Endothelial cell of umbilical vein (primary cell): ENCODE measurements at regions not wholly inside any gene's neighbourhood (a gene's known extent, or its start where the extent isn't known, plus 50 kb on each side); places are given as distances from the start of the nearest gene placed in this dataset.

ENCODE experiments used
- BruUV-seq: library from RNA; stranded (reverse); fragments of 400-500 nt; replicated peaks from 2 replicates; lab custom pipeline; 2021; lab: Mats Ljungman, UMichigan
- CTCF ChIA-PET: fragments of 300-600, 350-600 bp; sonication (Branson Sonifier 250); formaldehyde crosslinking; loops from one replicate; lab custom pipeline; 2021; ENCODE audit warnings: antibody characterized with exemption, inconsistent platforms; lab: Charles Lee
- POLR2A ChIA-PET: fragments of 300-600, 350-600 bp; sonication (Branson Sonifier 250); formaldehyde crosslinking; loops from one replicate; lab custom pipeline; 2021; ENCODE audit warnings: antibody characterized with exemption, inconsistent platforms; lab: Charles Lee
- DNase-seq: peaks from one replicate; pipeline ENCODE4 v3.0.0-alpha.2; 2011; ENCODE audit warnings: low read depth, low spot score
- FAIRE-seq: peaks from 2 replicates; lab custom pipeline; 2011; peaks lifted over from hg19 to GRCh38; lab: Jason Lieb, UNC
- H2AFZ ChIP-seq: 2 replicates; pipeline ENCODE4 v1.6.0; 2012; ENCODE audit warnings: low read depth, low read length, control low read depth, inconsistent platforms
- H3K27ac ChIP-seq: 2 replicates; pipeline ENCODE4 v1.5.1; 2011; ENCODE audit warnings: low read depth, mild to moderate bottlenecking, control low read depth, low read length, moderate library complexity; ENCODE audit not compliant: insufficient read depth
- H3K27me3 ChIP-seq, 2 experiments: 2 replicates each; pipeline versions ENCODE4 v1.6.0 to v1.6.1; 2011; ENCODE audit warnings: low read length in 2 of 2, mixed read lengths in 1 of 2; ENCODE audit not compliant: control insufficient read depth in 2 of 2, insufficient read depth in 2 of 2
- H3K36me3 ChIP-seq, 2 experiments: 2 replicates in 1 of 2; 3 replicates in 1 of 2; pipeline ENCODE4 v1.5.1; 2011; ENCODE audit warnings: low read length in 2 of 2, mild to moderate bottlenecking in 1 of 2, moderate library complexity in 1 of 2; ENCODE audit not compliant: control insufficient read depth in 2 of 2, insufficient read depth in 2 of 2; ENCODE audit errors: extremely low read depth in 1 of 2
- H3K4me1 ChIP-seq: 3 replicates; pipeline ENCODE4 v1.5.1; 2011; ENCODE audit warnings: mild to moderate bottlenecking, low read length; ENCODE audit not compliant: control insufficient read depth, insufficient read depth; ENCODE audit errors: extremely low read depth
- H3K4me2 ChIP-seq: 2 replicates; pipeline ENCODE4 v1.6.1; 2011; ENCODE audit warnings: low read length, control low read depth, mixed read lengths; ENCODE audit not compliant: insufficient read depth
- H3K4me3 ChIP-seq, 3 experiments: fragments of 200-600 bp in 1 of 3; sonication (generic), shearing (Covaris generic) in 1 of 3; replicated peaks in 1 of 3; 2 replicates each; pipeline ENCODE4 v1.5.1; 2011 to 2016; ENCODE audit warnings: control low read depth in 3 of 3, low read length in 3 of 3, mild to moderate bottlenecking in 2 of 3, inconsistent platforms in 1 of 3, low read depth in 1 of 3, moderate library complexity in 1 of 3; ENCODE audit not compliant: insufficient read depth in 1 of 3
- H3K79me2 ChIP-seq: 2 replicates; pipeline ENCODE4 v1.6.0; 2012; ENCODE audit warnings: low read length, inconsistent platforms; ENCODE audit not compliant: control insufficient read depth, insufficient read depth
- H3K9ac ChIP-seq: replicated peaks from 2 replicates; pipeline ENCODE3; 2011; ENCODE audit warnings: low read length, control low read depth; ENCODE audit not compliant: insufficient read depth; ENCODE audit errors: extremely low read depth
- H3K9me1 ChIP-seq: replicated peaks from 3 replicates; pipeline ENCODE4 v1.6.0; 2011; ENCODE audit warnings: mild to moderate bottlenecking, low read length; ENCODE audit not compliant: control insufficient read depth, insufficient read depth; ENCODE audit errors: extremely low read depth
- H3K9me3 ChIP-seq: replicated peaks from 2 replicates; pipeline ENCODE4 v1.5.1; 2012; ENCODE audit warnings: low read length, inconsistent platforms; ENCODE audit not compliant: control insufficient read depth, insufficient read depth
- H4K20me1 ChIP-seq: replicated peaks from 2 replicates; pipeline ENCODE3; 2011; ENCODE audit warnings: mild to moderate bottlenecking, low read length; ENCODE audit not compliant: control insufficient read depth, insufficient read depth; ENCODE audit errors: extremely low read depth
- EZH2 ChIP-seq: IDR thresholded peaks from 2 replicates; pipeline ENCODE4 v1.6.1; 2012; ENCODE audit warnings: borderline replicate concordance, low read depth, mild to moderate bottlenecking, moderate library complexity, low read length, inconsistent platforms; ENCODE audit not compliant: severe bottlenecking
- FOS ChIP-seq: IDR thresholded peaks from 2 replicates; pipeline ENCODE4 v1.6.1; 2011; ENCODE audit warnings: mild to moderate bottlenecking, low read length, moderate library complexity, borderline replicate concordance; ENCODE audit not compliant: insufficient read depth
- GATA2 ChIP-seq: IDR thresholded peaks from 2 replicates; pipeline ENCODE4 v1.7.0; 2011; ENCODE audit warnings: low read depth, mild to moderate bottlenecking, moderate library complexity, mixed read lengths, low read length; ENCODE audit not compliant: insufficient read length, insufficient read depth
- JUN ChIP-seq: IDR thresholded peaks from 2 replicates; pipeline ENCODE4 v1.6.1; 2011; ENCODE audit warnings: borderline replicate concordance, low read depth; ENCODE audit not compliant: insufficient read length, insufficient read depth
- MYC ChIP-seq: IDR thresholded peaks from one replicate; pipeline ENCODE4 v1.6.1; 2011; ENCODE audit warnings: mild to moderate bottlenecking, low read depth, low read length
- POLR2A ChIP-seq: IDR thresholded peaks from 2 replicates; pipeline ENCODE4 v1.6.1; 2012; ENCODE audit warnings: low read depth, mild to moderate bottlenecking, control low read depth, low read length
- POLR2AphosphoS5 ChIP-seq: IDR thresholded peaks from 2 replicates; pipeline ENCODE4 v1.6.1; 2012; ENCODE audit warnings: low read depth, mild to moderate bottlenecking, control low read depth, low read length, moderate library complexity; ENCODE audit not compliant: insufficient read depth
- dilution Hi-C: fragments of 300-500 bp; cut with MboI; formaldehyde crosslinking; loops from one replicate; pipeline ENCODE4 v1.15.0; 2019; ENCODE audit warnings: low sequenced_read_pairs; ENCODE audit not compliant: extremely low pct_ligation_motif_present
- intact Hi-C: fragments of 100-400 bp; cut with micrococcal nuclease; formaldehyde crosslinking; loops from one replicate; pipeline ENCODE4 v1.10.0; 2022
- TF ChIP-seq, protein P1 (sequence below): IDR thresholded peaks from 2 replicates; pipeline ENCODE4 v1.6.1; 2011; ENCODE audit not compliant: insufficient read depth, insufficient read length
- TF ChIP-seq, protein P2 (sequence below), 2 donors: IDR thresholded peaks; 1 replicate in 1 of 2; 2 replicates in 1 of 2; pipeline ENCODE4 v1.5.1; 2011; ENCODE audit warnings: low read length in 2 of 2, mild to moderate bottlenecking in 2 of 2, moderate library complexity in 2 of 2, control low read depth in 1 of 2, inconsistent platforms in 1 of 2, low read depth in 1 of 2; ENCODE audit not compliant: insufficient read depth in 1 of 2; ENCODE audit errors: extremely low read depth in 1 of 2

DNA sequence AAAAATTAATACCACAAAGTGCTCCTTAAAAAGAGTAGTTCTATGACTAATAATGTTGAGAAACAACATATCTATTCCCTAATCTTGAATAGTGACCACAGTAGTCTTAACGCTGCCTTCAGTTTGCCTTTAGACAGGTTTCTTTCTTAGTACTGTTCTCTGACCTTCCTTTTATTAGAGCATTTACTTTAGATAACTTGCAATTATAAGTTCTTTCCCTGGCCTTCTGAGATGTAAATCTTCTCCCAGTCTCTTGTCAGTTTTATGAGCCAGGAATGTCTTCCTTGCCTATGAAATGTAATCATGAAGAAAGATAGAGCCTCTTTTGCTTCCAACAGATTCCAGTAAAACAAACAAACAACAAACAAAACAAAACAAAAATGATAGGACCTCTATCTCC is 1119.8 kb upstream of the LRRTM3 start:
- FAIRE-seq, result no peak
- Histone ChIP-seq H3K9ac (no peak overlapping the region), H3K4me3 (no peak overlapping the region), H3K4me1 (no peaks in the 10 kb centered on the region), H3K27me3 (no peaks in the 10 kb centered on the region), H3K36me3 (no peaks in the 10 kb centered on the region), H3K9me1 (no peaks in the 10 kb centered on the region), H3K27ac (no peak overlapping the region), H3K79me2 (no peaks in the 10 kb centered on the region), H2AFZ (no peak overlapping the region), H4K20me1 (no peaks in the 10 kb centered on the region), H3K9me3 (no peaks in the 10 kb centered on the region), H3K4me2 (no peak overlapping the region)
- dilution Hi-C loops (no loop called here), intact Hi-C loops (no loop called here)
- no TSS peak for BruUV-seq
- CTCF ChIA-PET, result no interaction called here
- POLR2A ChIA-PET, result no interaction called here
- TF ChIP-seq MYC (no peak), FOS (no peak), POLR2AphosphoS5 (no peak), POLR2A (no peak), GATA2 (no peak), JUN (no peak), EZH2 (no peak)
- TF ChIP-seq, protein P1, sequence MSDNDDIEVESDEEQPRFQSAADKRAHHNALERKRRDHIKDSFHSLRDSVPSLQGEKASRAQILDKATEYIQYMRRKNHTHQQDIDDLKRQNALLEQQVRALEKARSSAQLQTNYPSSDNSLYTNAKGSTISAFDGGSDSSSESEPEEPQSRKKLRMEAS, result no peak
- TF ChIP-seq, protein P2, sequence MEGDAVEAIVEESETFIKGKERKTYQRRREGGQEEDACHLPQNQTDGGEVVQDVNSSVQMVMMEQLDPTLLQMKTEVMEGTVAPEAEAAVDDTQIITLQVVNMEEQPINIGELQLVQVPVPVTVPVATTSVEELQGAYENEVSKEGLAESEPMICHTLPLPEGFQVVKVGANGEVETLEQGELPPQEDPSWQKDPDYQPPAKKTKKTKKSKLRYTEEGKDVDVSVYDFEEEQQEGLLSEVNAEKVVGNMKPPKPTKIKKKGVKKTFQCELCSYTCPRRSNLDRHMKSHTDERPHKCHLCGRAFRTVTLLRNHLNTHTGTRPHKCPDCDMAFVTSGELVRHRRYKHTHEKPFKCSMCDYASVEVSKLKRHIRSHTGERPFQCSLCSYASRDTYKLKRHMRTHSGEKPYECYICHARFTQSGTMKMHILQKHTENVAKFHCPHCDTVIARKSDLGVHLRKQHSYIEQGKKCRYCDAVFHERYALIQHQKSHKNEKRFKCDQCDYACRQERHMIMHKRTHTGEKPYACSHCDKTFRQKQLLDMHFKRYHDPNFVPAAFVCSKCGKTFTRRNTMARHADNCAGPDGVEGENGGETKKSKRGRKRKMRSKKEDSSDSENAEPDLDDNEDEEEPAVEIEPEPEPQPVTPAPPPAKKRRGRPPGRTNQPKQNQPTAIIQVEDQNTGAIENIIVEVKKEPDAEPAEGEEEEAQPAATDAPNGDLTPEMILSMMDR (IDR thresholded peaks at IDR 0.05; ENCODE audit: extremely low read depth in 1 of 2, insufficient read depth in 1 of 2, low read depth in 1 of 2, low read length in 2 of 2), result no peak
- no peak for DNase-seq
